Mesendoderm (in vitro differentiated cells): ENCODE measurements at regions not wholly inside any gene's neighbourhood (a gene's known extent, or its start where the extent isn't known, plus 50 kb on each side); places are given as distances from the start of the nearest gene placed in this dataset.

Source experiments
- DNase-seq: peaks from one replicate; pipeline ENCODE4 v3.0.0; 2013
- H2AK5ac ChIP-seq: 2 replicates; pipeline ENCODE4 v1.6.1; 2013; ENCODE audit warnings: low read length, inconsistent platforms
- H2BK120ac ChIP-seq: 2 replicates; pipeline ENCODE4 v1.6.1; 2013; ENCODE audit warnings: low read depth, mild to moderate bottlenecking, low read length, moderate library complexity, mixed read lengths
- H2BK15ac ChIP-seq: replicated peaks from 2 replicates; pipeline ENCODE4 v1.6.1; 2013; ENCODE audit warnings: low read depth, mild to moderate bottlenecking, moderate library complexity
- H2BK5ac ChIP-seq: 2 replicates; pipeline ENCODE4 v1.6.1; 2013; ENCODE audit warnings: low read length, inconsistent platforms
- H3K18ac ChIP-seq: 2 replicates; pipeline ENCODE4 v1.6.1; 2013; ENCODE audit warnings: mild to moderate bottlenecking, low read length, mixed read lengths
- H3K23ac ChIP-seq: one replicate; pipeline ENCODE4 v1.6.1; 2013; ENCODE audit warnings: low read length
- H3K27ac ChIP-seq: 2 replicates; pipeline ENCODE4 v1.5.1; 2013; ENCODE audit warnings: low read depth, mild to moderate bottlenecking, inconsistent platforms, low read length, moderate library complexity
- H3K27me3 ChIP-seq: 2 replicates; pipeline ENCODE4 v1.6.1; 2013; ENCODE audit warnings: low read length, control low read depth, mild to moderate bottlenecking, inconsistent platforms; ENCODE audit not compliant: insufficient read depth, poor library complexity
- H3K36me3 ChIP-seq: 2 replicates; pipeline ENCODE4 v1.6.1; 2013; ENCODE audit warnings: low read length, inconsistent platforms; ENCODE audit not compliant: control insufficient read depth, insufficient read depth
- H3K4ac ChIP-seq: one replicate; pipeline ENCODE4 v1.6.1; 2013; ENCODE audit warnings: low read depth, mild to moderate bottlenecking, low read length, moderate library complexity
- H3K4me1 ChIP-seq: 2 replicates; pipeline ENCODE4 v1.6.1; 2013; ENCODE audit warnings: low read depth, low read length, inconsistent platforms; ENCODE audit not compliant: control insufficient read depth
- H3K4me2 ChIP-seq: 2 replicates; pipeline ENCODE4 v1.6.1; 2013; ENCODE audit warnings: low read length
- H3K4me3 ChIP-seq: 2 replicates; pipeline ENCODE4 v1.5.1; 2013; ENCODE audit warnings: mild to moderate bottlenecking, low read length
- H3K56ac ChIP-seq: one replicate; pipeline ENCODE4 v1.6.1; 2013; ENCODE audit warnings: low read length
- H3K79me1 ChIP-seq: 2 replicates; pipeline ENCODE4 v1.6.1; 2013; ENCODE audit warnings: low read length, inconsistent platforms
- H3K79me2 ChIP-seq: 2 replicates; pipeline ENCODE4 v1.6.1; 2013; ENCODE audit warnings: mild to moderate bottlenecking, low read length; ENCODE audit not compliant: control insufficient read depth, insufficient read depth
- H3K9ac ChIP-seq: 2 replicates; pipeline ENCODE4 v1.6.1; 2013; ENCODE audit warnings: low read length, inconsistent platforms
- H4K5ac ChIP-seq: one replicate; pipeline ENCODE4 v1.6.1; 2013; ENCODE audit warnings: low read length
- H4K8ac ChIP-seq: one replicate; pipeline ENCODE4 v1.6.1; 2013; ENCODE audit warnings: low read depth, mild to moderate bottlenecking, control low read depth, low read length, moderate library complexity
- WGBS: extraction: QIAGEN DNeasy Blood & Tissue Kit; methylation state at CpG from one replicate; pipeline ENCODE4 v1.1.7; 2013; ENCODE audit warnings: low lambda C conversion rate, missing lambda C conversion rate; ENCODE audit not compliant: insufficient coverage; ENCODE audit errors: extremely low coverage; 5-methylcytosine and 5-hydroxymethylcytosine counted together

DNA sequence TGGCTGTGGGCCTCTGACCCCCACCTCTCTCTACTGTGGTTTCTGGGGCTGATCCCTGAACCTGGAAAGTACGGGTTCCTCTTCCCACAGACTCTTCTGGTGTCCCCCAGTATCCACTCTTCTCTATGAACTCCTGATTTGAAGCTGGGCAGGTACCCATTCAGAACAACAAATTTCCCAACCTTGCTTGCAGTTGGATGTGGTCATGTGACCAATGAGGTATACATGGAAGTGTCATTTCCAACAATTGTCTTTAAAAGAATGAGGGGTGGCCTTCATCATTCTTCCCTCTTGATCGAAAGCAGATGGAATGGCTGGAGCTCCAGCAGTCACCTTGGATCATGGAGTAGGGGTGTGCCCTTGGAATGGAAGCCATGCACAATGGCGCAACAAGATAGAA lies 128.0 kb upstream of the MLN start:
- Histone ChIP-seq H4K8ac (no peak overlapping the region), H3K23ac (no peak overlapping the region), H3K27ac (no peak overlapping the region), H3K4ac (no peak overlapping the region), H3K79me2 (no peaks in the 10 kb centered on the region), H2AK5ac (no peak overlapping the region), H3K9ac (no peak overlapping the region), H3K27me3 (no peaks in the 10 kb centered on the region), H2BK15ac (no peak overlapping the region), H3K79me1 (no peaks in the 10 kb centered on the region), H2BK5ac (no peak overlapping the region), H3K4me3 (no peak overlapping the region), H3K4me1 (peaks cover 6% of the 10 kb centered on the region), H4K5ac (no peak overlapping the region), H3K56ac (no peak overlapping the region), H3K4me2 (no peak overlapping the region), H2BK120ac (no peak overlapping the region), H3K18ac (no peak overlapping the region), H3K36me3 (no peaks in the 10 kb centered on the region)
- WGBS = no CpG with 5 or more reads among the region's 3 CpGs
- DNase-seq = no peak

- H4K5ac ChIP-seq = no peak overlapping the region
- H3K4me1 ChIP-seq = peaks cover 6% of the 10 kb centered on the region
- no peak overlapping the region for H3K23ac ChIP-seq
- no peak overlapping the region for H2BK5ac ChIP-seq
- no peak overlapping the region for H3K4ac ChIP-seq
- no peak overlapping the region for H2AK5ac ChIP-seq
- no peak overlapping the region for H3K9ac ChIP-seq
- H3K4me2 ChIP-seq = no peak overlapping the region
- H2BK15ac ChIP-seq = no peak overlapping the region
- H3K79me1 ChIP-seq = no peaks in the 10 kb centered on the region
- no peaks in the 10 kb centered on the region for H3K79me2 ChIP-seq
- no peak overlapping the region for H3K4me3 ChIP-seq
- no peak overlapping the region for H2BK120ac ChIP-seq
- H4K8ac ChIP-seq = no peak overlapping the region
- no peaks in the 10 kb centered on the region for H3K36me3 ChIP-seq
- no CpG with 5 or more reads among the region's 9 CpGs for WGBS
- H3K18ac ChIP-seq = no peak overlapping the region
- no peak overlapping the region for H3K27ac ChIP-seq
- no peak overlapping the region for H3K56ac ChIP-seq
- no peak for DNase-seq
- H3K27me3 ChIP-seq = no peaks in the 10 kb centered on the region
Observed at GRCh38 chr6:33929575-33930288, 125.9 kb upstream of the MLN start.

GRCh38 chr6:33927616-33928015 lies 123.8 kb upstream of the MLN start:
- no peak overlapping the region for H3K4me3 ChIP-seq
- H3K4me1 ChIP-seq = no peaks in the 10 kb centered on the region
- H3K36me3 ChIP-seq = no peaks in the 10 kb centered on the region
- H3K79me1 ChIP-seq = no peaks in the 10 kb centered on the region
- no peak overlapping the region for H4K5ac ChIP-seq
- no peaks in the 10 kb centered on the region for H3K79me2 ChIP-seq
- H3K18ac ChIP-seq = no peak overlapping the region
- no peak overlapping the region for H2BK5ac ChIP-seq
- H2BK15ac ChIP-seq = no peak overlapping the region
- H3K27me3 ChIP-seq = no peaks in the 10 kb centered on the region
- H2BK120ac ChIP-seq = no peak overlapping the region
- H3K9ac ChIP-seq = no peak overlapping the region
- no peak overlapping the region for H3K4me2 ChIP-seq
- no peak overlapping the region for H2AK5ac ChIP-seq
- no peak for DNase-seq
- no peak overlapping the region for H3K56ac ChIP-seq
- no peak overlapping the region for H3K23ac ChIP-seq
- no peak overlapping the region for H4K8ac ChIP-seq
- no peak overlapping the region for H3K4ac ChIP-seq
- no peak overlapping the region for H3K27ac ChIP-seq
- no CpG with 5 or more reads among the region's 4 CpGs for WGBS

DNA sequence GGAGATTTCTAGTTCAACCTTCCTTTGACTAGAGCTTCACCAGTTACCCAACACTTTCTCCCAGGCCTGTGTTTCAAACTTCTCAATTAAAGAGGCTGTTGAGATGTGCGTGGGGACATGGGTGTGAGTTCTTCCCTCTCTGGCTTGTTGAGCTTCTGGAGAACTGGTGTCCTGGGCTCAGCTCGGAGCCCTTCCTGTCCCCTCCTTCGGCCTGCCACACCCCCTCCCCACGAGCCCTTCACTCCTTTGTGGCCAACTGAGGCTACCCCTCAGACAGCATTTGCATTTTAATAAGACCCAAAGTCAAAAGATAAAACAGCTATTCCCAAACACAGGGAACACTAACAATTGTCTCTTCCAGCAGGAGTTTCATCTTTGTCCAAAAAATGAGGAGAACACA lies 123.3 kb upstream of the MLN start:
- no peak overlapping the region for H2BK120ac ChIP-seq
- H3K4me2 ChIP-seq = no peak overlapping the region
- no peak overlapping the region for H2BK5ac ChIP-seq
- no peak overlapping the region for H4K5ac ChIP-seq
- no peak overlapping the region for H3K56ac ChIP-seq
- no peak overlapping the region for H3K4me3 ChIP-seq
- no peak overlapping the region for H2AK5ac ChIP-seq
- H3K79me1 ChIP-seq = no peaks in the 10 kb centered on the region
- no peaks in the 10 kb centered on the region for H3K79me2 ChIP-seq
- no peak overlapping the region for H3K27ac ChIP-seq
- no peak overlapping the region for H3K23ac ChIP-seq
- H3K18ac ChIP-seq = no peak overlapping the region
- no peak overlapping the region for H3K9ac ChIP-seq
- no peak overlapping the region for H4K8ac ChIP-seq
- H3K36me3 ChIP-seq = no peaks in the 10 kb centered on the region
- no peak overlapping the region for H2BK15ac ChIP-seq
- no CpG with 5 or more reads among the region's 4 CpGs for WGBS
- DNase-seq = no peak
- H3K27me3 ChIP-seq = no peaks in the 10 kb centered on the region
- no peak overlapping the region for H3K4ac ChIP-seq
- no peaks in the 10 kb centered on the region for H3K4me1 ChIP-seq

- no peak overlapping the region for H3K27ac ChIP-seq
- H4K8ac ChIP-seq = no peak overlapping the region
- peak; percentile 79 for DNase-seq
- no peak overlapping the region for H3K23ac ChIP-seq
- no peaks in the 10 kb centered on the region for H3K79me1 ChIP-seq
- no peak overlapping the region for H3K4me2 ChIP-seq
- WGBS = no CpG with 5 or more reads among the region's 4 CpGs
- no peaks in the 10 kb centered on the region for H3K27me3 ChIP-seq
- no peak overlapping the region for H3K9ac ChIP-seq
- no peak overlapping the region for H2AK5ac ChIP-seq
- H3K56ac ChIP-seq = no peak overlapping the region
- no peak overlapping the region for H2BK5ac ChIP-seq
- H3K18ac ChIP-seq = no peak overlapping the region
- H3K4ac ChIP-seq = no peak overlapping the region
- H2BK15ac ChIP-seq = no peak overlapping the region
- no peak overlapping the region for H3K4me3 ChIP-seq
- H3K36me3 ChIP-seq = no peaks in the 10 kb centered on the region
- no peak overlapping the region for H4K5ac ChIP-seq
- H3K79me2 ChIP-seq = no peaks in the 10 kb centered on the region
- no peak overlapping the region for H2BK120ac ChIP-seq
- H3K4me1 ChIP-seq = no peaks in the 10 kb centered on the region
Observed at GRCh38 chr6:33926451-33926850, 122.6 kb upstream of the MLN start.

DNA sequence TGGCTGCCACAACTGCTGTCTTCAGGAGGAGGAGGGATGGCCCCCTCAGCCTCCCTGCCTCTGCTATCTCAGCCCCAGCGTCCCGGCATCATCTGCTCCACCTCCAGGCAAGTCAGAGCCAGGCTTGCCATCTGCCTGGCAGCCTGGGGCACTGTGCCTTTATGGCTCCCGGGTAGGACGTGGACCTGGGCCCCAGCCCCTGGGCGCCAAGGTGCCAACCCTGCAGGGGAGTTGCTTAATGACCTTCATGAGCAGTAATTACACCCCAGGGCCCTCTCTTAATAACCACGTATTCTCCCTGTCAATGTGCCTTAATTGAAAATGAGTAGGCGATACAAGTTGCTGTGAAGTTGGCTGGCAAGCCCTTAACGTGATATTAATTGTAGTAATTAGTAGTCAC lies 122.1 kb upstream of the MLN start:
- H3K4me1 ChIP-seq = no peaks in the 10 kb centered on the region
- no peak overlapping the region for H3K18ac ChIP-seq
- no peak overlapping the region for H2BK120ac ChIP-seq
- no peak overlapping the region for H4K8ac ChIP-seq
- no peak overlapping the region for H3K4me2 ChIP-seq
- H2BK5ac ChIP-seq = no peak overlapping the region
- no peak overlapping the region for H3K23ac ChIP-seq
- DNase-seq = no peak
- no peak overlapping the region for H2AK5ac ChIP-seq
- H4K5ac ChIP-seq = no peak overlapping the region
- H3K4ac ChIP-seq = no peak overlapping the region
- H3K27ac ChIP-seq = no peak overlapping the region
- H3K79me1 ChIP-seq = no peaks in the 10 kb centered on the region
- H3K56ac ChIP-seq = no peak overlapping the region
- no peak overlapping the region for H2BK15ac ChIP-seq
- no peaks in the 10 kb centered on the region for H3K36me3 ChIP-seq
- H3K79me2 ChIP-seq = no peaks in the 10 kb centered on the region
- no peaks in the 10 kb centered on the region for H3K27me3 ChIP-seq
- whole genome bisulfite sequencing = no CpG with 5 or more reads among the region's 8 CpGs
- H3K4me3 ChIP-seq = no peak overlapping the region
- no peak overlapping the region for H3K9ac ChIP-seq
